Fibroblast of upper back skin (primary cell): ENCODE measurements at regions not wholly inside any gene's neighbourhood (a gene's known extent, or its start where the extent isn't known, plus 50 kb on each side); places are given as distances from the start of the nearest gene placed in this dataset.

Experiments used
- DNase-seq: peaks from one replicate; pipeline ENCODE4 v3.0.0-alpha.2; 2013

- DNase-seq = peak; percentile 37
Observed at GRCh38 chr5:2602451-2603271, 148.8 kb downstream of the IRX2 start.

- DNase-seq = no peak
Observed at GRCh38 chr5:2598503-2598902, 153.0 kb downstream of the IRX2 start.

GRCh38 chr5:2594701-2595100 is 156.8 kb downstream of the IRX2 start:
- DNase-seq = no peak

GRCh38 chr5:2592766-2593165 is 158.7 kb downstream of the IRX2 start:
- no peak for DNase-seq

- DNase-seq = no peak
Observed at GRCh38 chr5:2591777-2592453, 159.6 kb downstream of the IRX2 start.

- DNase-seq = no peak
Observed at GRCh38 chr5:2588850-2589501, 162.5 kb downstream of the IRX2 start.

- no peak for DNase-seq
Observed at GRCh38 chr5:2587189-2588031, 164.1 kb downstream of the IRX2 start.

GRCh38 chr5:2586016-2586715 is 165.3 kb downstream of the IRX2 start:
- no peak for DNase-seq

- no peak for DNase-seq
Observed at GRCh38 chr5:2584579-2585269, 166.8 kb downstream of the IRX2 start.

GRCh38 chr5:2582507-2582906 is 169.0 kb downstream of the IRX2 start:
- DNase-seq = no peak

GRCh38 chr5:2582106-2582505 is 169.4 kb downstream of the IRX2 start:
- no peak for DNase-seq

- DNase-seq = no peak
Observed at GRCh38 chr5:2581418-2581817, 170.1 kb downstream of the IRX2 start.

- no peak for DNase-seq
Observed at GRCh38 chr5:2579126-2579525, 172.4 kb downstream of the IRX2 start.

GRCh38 chr5:2577312-2578036 is 174.0 kb downstream of the IRX2 start:
- no peak for DNase-seq

- DNase-seq = no peak
Observed at GRCh38 chr5:2576823-2577222, 174.7 kb downstream of the IRX2 start.

- DNase-seq = peak; percentile 35
Observed at GRCh38 chr5:2575871-2576270, 175.6 kb downstream of the IRX2 start.

GRCh38 chr5:2575292-2575691 is 176.2 kb downstream of the IRX2 start:
- no peak for DNase-seq

GRCh38 chr5:2574155-2574554 is 177.3 kb downstream of the IRX2 start:
- no peak for DNase-seq

GRCh38 chr5:2570586-2570985 is 180.9 kb downstream of the IRX2 start:
- no peak for DNase-seq

GRCh38 chr5:2569774-2570542 is 181.5 kb downstream of the IRX2 start:
- DNase-seq = no peak
